Left lung (tissue), 4 donors: ENCODE measurements at regions not wholly inside any gene's neighbourhood (a gene's known extent, or its start where the extent isn't known, plus 50 kb on each side); places are given as distances from the start of the nearest gene placed in this dataset.

Source experiments
- ATAC-seq: fragments of 200-7000 bp; cut with Tn5 transposase; one replicate; pipeline ENCODE4 v1.9.1; 2020; ENCODE audit warnings: moderate library complexity
- DNase-seq, 4 donors: peaks; one replicate each; pipeline ENCODE4 v3.0.0-alpha.2; 2013 to 2020
- H3K27ac ChIP-seq, 2 donors: fragments of 200-600 bp; sonication (generic) in 1 of 2; one replicate each; pipeline versions ENCODE4 v1.5.0 to v1.8.0; 2020 to 2021
- H3K27me3 ChIP-seq, 2 donors: fragments of 200-600 bp; sonication (generic) in 1 of 2; one replicate each; pipeline versions ENCODE4 v1.5.0 to v1.8.0; 2020 to 2021
- H3K36me3 ChIP-seq, 2 donors: fragments of 200-600 bp; sonication (generic) in 1 of 2; one replicate each; pipeline versions ENCODE4 v1.5.0 to v1.8.0; 2020 to 2021
- H3K4me1 ChIP-seq, 2 donors: fragments of 200-600 bp; one replicate each; pipeline ENCODE4 v1.8.0; 2021
- H3K4me3 ChIP-seq, 2 donors: fragments of 200-600 bp; sonication (generic) in 1 of 2; one replicate each; pipeline versions ENCODE4 v1.5.0 to v1.8.0; 2020 to 2021; ENCODE audit warnings: mild to moderate bottlenecking in 1 of 2
- H3K9me3 ChIP-seq, 2 donors: fragments of 200-600 bp; sonication (generic) in 1 of 2; one replicate each; pipeline versions ENCODE4 v1.5.0 to v1.8.0; 2020 to 2021
- intact Hi-C, 2 donors: fragments of 100-400 bp; cut with DNase I; formaldehyde crosslinking; loops; one replicate each; pipeline versions ENCODE4 v1.11.2 to v1.14.2; 2022
- TF ChIP-seq, protein P1 (sequence below), 2 donors: fragments of 200-600 bp; sonication (generic) in 1 of 2; IDR thresholded peaks; one replicate each; pipeline versions ENCODE4 v1.5.0 to v1.8.0; 2021; ENCODE audit warnings: antibody characterized with exemption in 2 of 2
- donor health status: DM: no; HTN: yes; CAD: no.
- donor health status: DM: no; HTN: no; CAD: no.

DNA sequence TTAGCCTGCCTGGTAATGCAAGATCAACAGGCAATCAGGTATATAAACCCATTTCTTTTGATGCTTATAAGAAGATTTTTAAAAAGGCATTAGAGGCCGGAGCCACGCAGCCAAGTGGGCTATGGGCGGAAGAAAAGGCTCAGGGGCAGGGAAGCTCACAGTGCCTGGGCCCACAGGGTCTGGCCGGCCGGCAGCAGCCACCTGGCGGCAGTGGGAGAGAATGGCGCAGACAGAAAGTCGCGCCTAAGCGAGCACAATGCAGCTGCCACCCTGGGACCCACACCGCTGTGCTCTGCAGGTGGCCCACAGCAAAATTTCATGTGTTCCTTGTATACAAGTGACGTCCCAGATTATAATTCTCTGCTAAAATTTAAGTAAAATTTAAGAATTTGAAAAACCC, 448.6 kb upstream of the RASGRP1 start:
- Histone ChIP-seq H3K9me3 (peaks cover 0 to 21% of the 10 kb centered on the region in 2 donors), H3K27ac (no peak overlapping the region), H3K36me3 (no peaks in the 10 kb centered on the region), H3K4me1 (no peaks in the 10 kb centered on the region), H3K27me3 (no peaks in the 10 kb centered on the region), H3K4me3 (no peak overlapping the region)
- DNase-seq = no peak
- intact Hi-C loops = no loop called here
- TF ChIP-seq, protein P1, sequence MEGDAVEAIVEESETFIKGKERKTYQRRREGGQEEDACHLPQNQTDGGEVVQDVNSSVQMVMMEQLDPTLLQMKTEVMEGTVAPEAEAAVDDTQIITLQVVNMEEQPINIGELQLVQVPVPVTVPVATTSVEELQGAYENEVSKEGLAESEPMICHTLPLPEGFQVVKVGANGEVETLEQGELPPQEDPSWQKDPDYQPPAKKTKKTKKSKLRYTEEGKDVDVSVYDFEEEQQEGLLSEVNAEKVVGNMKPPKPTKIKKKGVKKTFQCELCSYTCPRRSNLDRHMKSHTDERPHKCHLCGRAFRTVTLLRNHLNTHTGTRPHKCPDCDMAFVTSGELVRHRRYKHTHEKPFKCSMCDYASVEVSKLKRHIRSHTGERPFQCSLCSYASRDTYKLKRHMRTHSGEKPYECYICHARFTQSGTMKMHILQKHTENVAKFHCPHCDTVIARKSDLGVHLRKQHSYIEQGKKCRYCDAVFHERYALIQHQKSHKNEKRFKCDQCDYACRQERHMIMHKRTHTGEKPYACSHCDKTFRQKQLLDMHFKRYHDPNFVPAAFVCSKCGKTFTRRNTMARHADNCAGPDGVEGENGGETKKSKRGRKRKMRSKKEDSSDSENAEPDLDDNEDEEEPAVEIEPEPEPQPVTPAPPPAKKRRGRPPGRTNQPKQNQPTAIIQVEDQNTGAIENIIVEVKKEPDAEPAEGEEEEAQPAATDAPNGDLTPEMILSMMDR (IDR thresholded peaks at IDR 0.05) = no peak
- no peak for ATAC-seq

DNA sequence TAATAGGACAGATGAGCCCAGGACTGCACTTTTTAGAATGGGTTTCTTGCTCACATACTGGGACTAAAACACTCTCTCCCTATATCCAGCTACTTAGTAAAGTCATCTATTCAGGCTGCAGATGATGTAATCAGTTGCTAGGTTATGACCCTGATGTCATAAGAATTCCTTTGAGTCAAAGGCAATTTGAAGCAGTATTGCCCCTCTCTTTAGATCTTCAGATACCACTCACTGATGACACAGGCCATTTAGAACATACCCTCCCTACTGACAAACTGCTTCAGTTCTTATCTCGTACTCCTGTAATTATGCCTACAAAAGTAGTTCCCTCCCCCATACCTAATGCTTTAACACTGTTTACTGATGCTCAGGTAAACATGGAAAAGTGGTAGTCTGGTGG, 450.1 kb upstream of the RASGRP1 start:
- Histone ChIP-seq H3K4me1 (no peaks in the 10 kb centered on the region), H3K4me3 (no peak overlapping the region), H3K27ac (no peak overlapping the region), H3K27me3 (no peaks in the 10 kb centered on the region), H3K36me3 (no peaks in the 10 kb centered on the region), H3K9me3 (peaks cover 0 to 14% of the 10 kb centered on the region in 2 donors)
- intact Hi-C loops = no loop called here
- TF ChIP-seq, protein P1 (IDR thresholded peaks at IDR 0.05) = no peak
- DNase-seq = no peak
- no peak for ATAC-seq

DNA sequence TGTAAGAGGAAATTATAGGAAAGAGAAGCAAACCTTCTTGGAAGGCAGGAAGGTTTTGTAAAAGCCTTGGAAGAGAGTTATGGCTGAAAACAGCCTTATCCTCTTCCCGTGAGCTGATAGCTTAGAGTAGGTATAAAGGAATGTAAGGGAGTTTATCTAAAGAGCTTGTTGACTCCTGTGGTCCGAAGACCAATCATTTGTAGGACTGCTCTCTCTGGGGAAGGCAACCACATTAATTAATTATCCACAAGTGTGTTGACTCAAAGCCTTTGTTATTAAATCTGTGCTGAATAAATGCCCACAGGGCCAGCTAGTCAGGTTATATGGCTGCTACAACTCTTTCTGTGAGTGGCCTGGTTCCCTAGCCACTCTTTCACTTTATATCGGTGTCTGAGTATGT, 452.1 kb upstream of the RASGRP1 start:
- TF ChIP-seq, protein P1 (IDR thresholded peaks at IDR 0.05) = no peak
- no peak for ATAC-seq
- intact Hi-C loops = no loop called here
- no peak overlapping the region for H3K4me3 ChIP-seq
- no peaks in the 10 kb centered on the region for H3K27me3 ChIP-seq
- no peaks in the 10 kb centered on the region for H3K36me3 ChIP-seq
- H3K27ac ChIP-seq = no peak overlapping the region
- H3K4me1 ChIP-seq = no peaks in the 10 kb centered on the region
- DNase-seq = no peak
- H3K9me3 ChIP-seq = peaks cover 0 to 3% of the 10 kb centered on the region in 2 donors

DNA sequence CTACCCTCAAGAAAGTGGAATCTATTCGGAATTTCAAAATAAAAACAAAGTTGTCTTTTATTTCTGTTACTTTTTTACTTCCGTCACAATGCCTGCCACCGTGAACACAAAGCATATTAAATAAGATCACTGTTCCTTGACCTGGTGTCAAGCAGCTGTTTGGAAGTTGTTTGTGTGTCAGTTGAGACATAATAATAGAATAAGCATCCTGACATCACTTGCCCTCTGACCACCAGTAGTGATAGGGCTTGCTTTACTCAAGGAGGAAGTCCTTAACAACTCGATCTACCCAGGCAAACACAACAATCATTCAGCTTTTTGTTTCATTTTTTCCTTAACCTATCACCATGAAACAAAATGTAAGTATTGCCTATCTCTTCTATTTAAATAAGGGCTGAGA, 454.4 kb upstream of the RASGRP1 start:
- TF ChIP-seq, protein P1 (IDR thresholded peaks at IDR 0.05) = no peak
- no peak overlapping the region for H3K27ac ChIP-seq
- H3K36me3 ChIP-seq = no peaks in the 10 kb centered on the region
- DNase-seq (no peak), ATAC-seq (no peak)
- H3K27me3 ChIP-seq = no peaks in the 10 kb centered on the region
- no peaks in the 10 kb centered on the region for H3K9me3 ChIP-seq
- H3K4me3 ChIP-seq = no peak overlapping the region
- H3K4me1 ChIP-seq = no peaks in the 10 kb centered on the region
- intact Hi-C loops = no loop called here

DNA sequence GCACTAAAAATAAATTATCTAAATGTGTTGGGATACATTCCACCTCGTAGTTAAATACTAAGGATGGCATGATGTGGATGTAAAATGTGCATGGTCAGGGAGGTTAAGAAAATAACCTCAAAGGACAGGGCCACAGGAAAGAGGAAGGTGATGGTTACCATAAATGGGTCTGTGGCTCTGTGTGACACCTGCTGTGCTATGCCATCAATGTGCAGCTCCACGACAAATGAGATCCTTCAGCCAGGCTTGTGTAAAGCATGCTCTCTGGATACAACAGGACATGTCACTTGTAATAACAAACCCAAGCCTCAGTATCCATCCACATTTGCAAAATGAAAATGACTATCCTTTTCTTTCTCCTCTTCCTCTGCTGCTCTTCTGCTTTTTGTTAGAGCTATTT, 456.7 kb upstream of the RASGRP1 start:
- Histone ChIP-seq H3K4me1 (no peaks in the 10 kb centered on the region), H3K4me3 (no peak overlapping the region), H3K36me3 (no peaks in the 10 kb centered on the region), H3K27me3 (no peaks in the 10 kb centered on the region), H3K9me3 (no peaks in the 10 kb centered on the region), H3K27ac (no peak overlapping the region)
- no peak for ATAC-seq
- intact Hi-C loops = no loop called here
- DNase-seq = no peak
- TF ChIP-seq, protein P1 (IDR thresholded peaks at IDR 0.05) = no peak
